ENCODE measurements at regions not wholly inside any gene's neighbourhood (a gene's known extent, or its start where the extent isn't known, plus 50 kb on each side); places are given as distances from the start of the nearest gene placed in this dataset.
"Not testable (repeated sequence)": the region's sequence is repeated elsewhere in the genome, so short reads cannot be mapped to it uniquely, and the experiment has no call there.

- Histone ChIP-seq H3K27me3 (ENCODE audit: control insufficient read depth, insufficient read depth, low read length) (no peaks in the 10 kb centered on the region), H3K4me3 (ENCODE audit: low read length) (no peak overlapping the region), H3K27ac (ENCODE audit: low read length) (peak overlapping the region; percentile 24), H3K4me1 (ENCODE audit: control insufficient read depth, insufficient read depth, low read length) (no peaks in the 10 kb centered on the region), H3K9me3 (ENCODE audit: control insufficient read depth, insufficient read depth, low read length) (no peaks in the 10 kb centered on the region), H3K36me3 (ENCODE audit: control insufficient read depth, insufficient read depth, low read length) (no peaks in the 10 kb centered on the region)
- no CpG with 5 or more reads among the region's 9 CpGs for WGBS (ENCODE audit: insufficient coverage, insufficient read length)
- peak; percentile 84 for DNase-seq (ENCODE audit: low read depth, low spot score)
Measured at GRCh38 chr7:51949726-51950644, 633.4 kb upstream of the COBL start.

- Histone ChIP-seq H3K4me3 (ENCODE audit: low read length) (no peak overlapping the region), H3K4me1 (ENCODE audit: control insufficient read depth, insufficient read depth, low read length) (no peaks in the 10 kb centered on the region), H3K27me3 (ENCODE audit: control insufficient read depth, insufficient read depth, low read length) (no peaks in the 10 kb centered on the region), H3K9me3 (ENCODE audit: control insufficient read depth, insufficient read depth, low read length) (no peaks in the 10 kb centered on the region), H3K36me3 (ENCODE audit: control insufficient read depth, insufficient read depth, low read length) (no peaks in the 10 kb centered on the region), H3K27ac (ENCODE audit: low read length) (no peak overlapping the region)
- DNase-seq (ENCODE audit: low read depth, low spot score), result no peak
- WGBS (ENCODE audit: insufficient coverage, insufficient read length), result no CpG with 5 or more reads among the region's 2 CpGs
Measured at GRCh38 chr7:51930834-51931233, 614.2 kb upstream of the COBL start.

GRCh38 chr7:51929818-51930217, 613.2 kb upstream of the COBL start:
- Histone ChIP-seq H3K27ac (ENCODE audit: low read length) (no peak overlapping the region), H3K4me3 (ENCODE audit: low read length) (no peak overlapping the region), H3K9me3 (ENCODE audit: control insufficient read depth, insufficient read depth, low read length) (no peaks in the 10 kb centered on the region), H3K4me1 (ENCODE audit: control insufficient read depth, insufficient read depth, low read length) (no peaks in the 10 kb centered on the region), H3K36me3 (ENCODE audit: control insufficient read depth, insufficient read depth, low read length) (no peaks in the 10 kb centered on the region), H3K27me3 (ENCODE audit: control insufficient read depth, insufficient read depth, low read length) (no peaks in the 10 kb centered on the region)
- no CpG with 5 or more reads among the region's 2 CpGs for WGBS (ENCODE audit: insufficient coverage, insufficient read length)
- DNase-seq (ENCODE audit: low read depth, low spot score), result no peak

GRCh38 chr7:51927738-51928137, 611.1 kb upstream of the COBL start:
- no peaks in the 10 kb centered on the region for H3K27me3 ChIP-seq (ENCODE audit: control insufficient read depth, insufficient read depth, low read length)
- no peaks in the 10 kb centered on the region for H3K9me3 ChIP-seq (ENCODE audit: control insufficient read depth, insufficient read depth, low read length)
- H3K4me3 ChIP-seq (ENCODE audit: low read length), result no peak overlapping the region
- DNase-seq (ENCODE audit: low read depth, low spot score), result no peak
- WGBS (ENCODE audit: insufficient coverage, insufficient read length), result no CpG with 5 or more reads among the region's 6 CpGs
- H3K36me3 ChIP-seq (ENCODE audit: control insufficient read depth, insufficient read depth, low read length), result no peaks in the 10 kb centered on the region
- no peak overlapping the region for H3K27ac ChIP-seq (ENCODE audit: low read length)
- H3K4me1 ChIP-seq (ENCODE audit: control insufficient read depth, insufficient read depth, low read length), result no peaks in the 10 kb centered on the region

GRCh38 chr7:51918581-51918980, 602.0 kb upstream of the COBL start:
- H3K27ac ChIP-seq (ENCODE audit: low read length), result no peak overlapping the region
- no peaks in the 10 kb centered on the region for H3K27me3 ChIP-seq (ENCODE audit: control insufficient read depth, insufficient read depth, low read length)
- DNase-seq (ENCODE audit: low read depth, low spot score), result no peak
- no peaks in the 10 kb centered on the region for H3K4me1 ChIP-seq (ENCODE audit: control insufficient read depth, insufficient read depth, low read length)
- H3K36me3 ChIP-seq (ENCODE audit: control insufficient read depth, insufficient read depth, low read length), result no peaks in the 10 kb centered on the region
- no peak overlapping the region for H3K4me3 ChIP-seq (ENCODE audit: low read length)
- no peaks in the 10 kb centered on the region for H3K9me3 ChIP-seq (ENCODE audit: control insufficient read depth, insufficient read depth, low read length)
- WGBS (ENCODE audit: insufficient coverage, insufficient read length), result no CpG with 5 or more reads among the region's 3 CpGs

- DNase-seq (ENCODE audit: low read depth, low spot score), result no peak
- no peaks in the 10 kb centered on the region for H3K4me1 ChIP-seq (ENCODE audit: control insufficient read depth, insufficient read depth, low read length)
- no peaks in the 10 kb centered on the region for H3K36me3 ChIP-seq (ENCODE audit: control insufficient read depth, insufficient read depth, low read length)
- H3K27ac ChIP-seq (ENCODE audit: low read length), result no peak overlapping the region
- no peak overlapping the region for H3K4me3 ChIP-seq (ENCODE audit: low read length)
- no peaks in the 10 kb centered on the region for H3K9me3 ChIP-seq (ENCODE audit: control insufficient read depth, insufficient read depth, low read length)
- H3K27me3 ChIP-seq (ENCODE audit: control insufficient read depth, insufficient read depth, low read length), result peaks cover 2% of the 10 kb centered on the region; the same call in 1 of the 2 replicates
- WGBS (ENCODE audit: insufficient coverage, insufficient read length), result no CpG with 5 or more reads among the region's 13 CpGs
Measured at GRCh38 chr7:51901489-51901840, 584.9 kb upstream of the COBL start.

GRCh38 chr7:51900755-51901488, 584.3 kb upstream of the COBL start:
- not testable (repeated sequence) for H3K36me3 ChIP-seq (ENCODE audit: control insufficient read depth, insufficient read depth, low read length); DNase-seq (ENCODE audit: low read depth, low spot score); H3K9me3 ChIP-seq (ENCODE audit: control insufficient read depth, insufficient read depth, low read length); H3K27ac ChIP-seq (ENCODE audit: low read length); H3K4me3 ChIP-seq (ENCODE audit: low read length); H3K27me3 ChIP-seq (ENCODE audit: control insufficient read depth, insufficient read depth, low read length); H3K4me1 ChIP-seq (ENCODE audit: control insufficient read depth, insufficient read depth, low read length)
- no CpG with 5 or more reads among the region's 42 CpGs for WGBS (ENCODE audit: insufficient coverage, insufficient read length)

GRCh38 chr7:51899611-51900010, 583.0 kb upstream of the COBL start:
- H3K4me3 ChIP-seq (ENCODE audit: low read length), result no peak overlapping the region
- H3K36me3 ChIP-seq (ENCODE audit: control insufficient read depth, insufficient read depth, low read length), result no peaks in the 10 kb centered on the region
- no CpG with 5 or more reads among the region's 9 CpGs for WGBS (ENCODE audit: insufficient coverage, insufficient read length)
- no peak overlapping the region for H3K27ac ChIP-seq (ENCODE audit: low read length)
- H3K9me3 ChIP-seq (ENCODE audit: control insufficient read depth, insufficient read depth, low read length), result no peaks in the 10 kb centered on the region
- peaks cover 2% of the 10 kb centered on the region; the same call in 1 of the 2 replicates for H3K27me3 ChIP-seq (ENCODE audit: control insufficient read depth, insufficient read depth, low read length)
- no peak for DNase-seq (ENCODE audit: low read depth, low spot score)
- no peaks in the 10 kb centered on the region for H3K4me1 ChIP-seq (ENCODE audit: control insufficient read depth, insufficient read depth, low read length)

- H3K36me3 ChIP-seq (ENCODE audit: control insufficient read depth, insufficient read depth, low read length), result no peaks in the 10 kb centered on the region
Measured at GRCh38 chr7:51882412-51882811, 565.8 kb upstream of the COBL start.

GRCh38 chr7:51881309-51881708, 564.7 kb upstream of the COBL start:
- Histone ChIP-seq H3K36me3 (ENCODE audit: control insufficient read depth, insufficient read depth, low read length) (no peaks in the 10 kb centered on the region), H3K9me3 (ENCODE audit: control insufficient read depth, insufficient read depth, low read length) (no peaks in the 10 kb centered on the region), H3K27me3 (ENCODE audit: control insufficient read depth, insufficient read depth, low read length) (no peaks in the 10 kb centered on the region), H3K27ac (ENCODE audit: low read length) (no peak overlapping the region), H3K4me3 (ENCODE audit: low read length) (no peak overlapping the region), H3K4me1 (ENCODE audit: control insufficient read depth, insufficient read depth, low read length) (peaks cover 5% of the 10 kb centered on the region; the same call in 1 of the 2 replicates)
- no CpG with 5 or more reads among the region's 2 CpGs for WGBS (ENCODE audit: insufficient coverage, insufficient read length)
- no peak for DNase-seq (ENCODE audit: low read depth, low spot score)

More at GRCh38 chr7:51882412-51882811, 565.8 kb upstream of the COBL start:
- Histone ChIP-seq H3K4me3 (ENCODE audit: low read length) (no peak overlapping the region), H3K9me3 (ENCODE audit: control insufficient read depth, insufficient read depth, low read length) (no peaks in the 10 kb centered on the region), H3K27me3 (ENCODE audit: control insufficient read depth, insufficient read depth, low read length) (no peaks in the 10 kb centered on the region), H3K4me1 (ENCODE audit: control insufficient read depth, insufficient read depth, low read length) (peaks cover 5% of the 10 kb centered on the region; the same call in 1 of the 2 replicates), H3K27ac (ENCODE audit: low read length) (no peak overlapping the region)
- no peak for DNase-seq (ENCODE audit: low read depth, low spot score)
- WGBS (ENCODE audit: insufficient coverage, insufficient read length), result no CpG with 5 or more reads among the region's 1 CpG

Measured in iPS DF 6.9 (cell line).